NK-92 treated with Interleukin-12 subunit alpha and Interleukin-12 subunit beta, amount 100 ng/mL, for 24 hours (cell line): ENCODE measurements at regions not wholly inside any gene's neighbourhood (a gene's known extent, or its start where the extent isn't known, plus 50 kb on each side); places are given as distances from the start of the nearest gene placed in this dataset.
"Not testable (repeated sequence)": the region's sequence is repeated elsewhere in the genome, so short reads cannot be mapped to it uniquely, and the experiment has no call there.

Experiments used
- DNase-seq: peaks from one replicate; lab custom pipeline; 2025; lab: John Stamatoyannopoulos, UW

GRCh38 chr4:19154267-19154666, 1097.4 kb upstream of the SLIT2 start:
- DNase-seq: not testable (repeated sequence)

- DNase-seq: no peak
Observed at GRCh38 chr4:19152264-19152663, 1099.4 kb upstream of the SLIT2 start.

DNA sequence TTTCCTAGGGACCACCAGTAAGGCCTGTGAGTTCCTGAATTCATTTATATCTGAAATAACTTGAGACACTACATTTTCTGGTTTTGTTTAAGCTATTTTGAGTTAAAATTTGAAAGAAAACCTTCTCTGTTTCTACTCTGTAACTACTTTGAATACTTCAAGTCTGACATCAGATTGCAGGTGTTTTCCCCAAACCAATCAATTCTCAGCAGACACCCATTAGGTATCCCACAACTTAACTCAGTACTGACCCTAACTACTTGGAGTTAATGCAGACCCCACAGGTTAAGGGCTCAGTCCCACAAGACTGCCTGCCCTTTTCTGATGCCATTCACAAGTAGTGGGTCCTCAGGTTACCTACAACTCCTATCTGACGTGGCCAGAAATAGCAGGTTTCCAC, 1100.0 kb upstream of the SLIT2 start:
- DNase-seq: no peak

DNA sequence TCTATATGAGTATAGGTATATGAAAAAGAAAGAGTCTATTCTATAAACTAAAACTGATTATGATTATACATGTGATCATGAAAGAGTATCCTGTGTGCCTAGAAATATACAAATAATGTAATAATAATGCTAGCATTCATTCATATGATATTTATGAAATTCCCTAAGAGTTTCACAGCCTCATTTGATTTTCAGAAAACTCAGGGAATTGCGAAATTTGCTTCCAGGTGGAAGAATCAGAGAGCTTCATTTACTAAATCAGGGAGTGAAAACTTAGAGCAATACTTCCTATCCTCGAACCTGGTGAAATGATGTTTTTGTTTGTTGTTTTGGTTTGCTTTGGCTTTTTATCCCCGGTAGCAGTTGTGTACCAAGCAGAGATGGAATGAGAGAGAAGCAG, 1105.7 kb upstream of the SLIT2 start:
- DNase-seq: no peak

GRCh38 chr4:19135895-19136633, 1114.5 kb upstream of the LCORL start:
- no peak for DNase-seq

DNA sequence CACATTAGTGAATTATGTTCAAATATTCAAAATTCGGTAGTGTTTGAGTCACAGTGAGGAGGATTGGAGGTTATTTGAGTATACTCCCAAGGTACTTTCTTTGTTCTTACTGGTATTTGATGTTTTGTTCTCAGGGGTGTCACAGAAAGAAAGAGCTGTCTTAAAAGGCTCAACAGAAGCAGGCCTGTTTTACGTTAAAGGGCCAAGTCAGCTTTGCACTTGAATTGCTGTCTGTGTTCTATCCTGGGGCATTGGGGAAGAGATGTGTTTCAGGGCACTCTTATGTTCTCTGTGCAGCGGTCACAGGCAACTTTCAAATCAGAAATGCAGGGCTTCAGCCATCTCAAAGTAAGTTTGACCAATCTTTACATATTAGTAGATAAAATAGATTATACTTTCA, 1113.1 kb upstream of the LCORL start:
- DNase-seq: no peak

GRCh38 chr4:19133315-19133714, 1111.8 kb upstream of the LCORL start:
- DNase-seq: no peak

DNA sequence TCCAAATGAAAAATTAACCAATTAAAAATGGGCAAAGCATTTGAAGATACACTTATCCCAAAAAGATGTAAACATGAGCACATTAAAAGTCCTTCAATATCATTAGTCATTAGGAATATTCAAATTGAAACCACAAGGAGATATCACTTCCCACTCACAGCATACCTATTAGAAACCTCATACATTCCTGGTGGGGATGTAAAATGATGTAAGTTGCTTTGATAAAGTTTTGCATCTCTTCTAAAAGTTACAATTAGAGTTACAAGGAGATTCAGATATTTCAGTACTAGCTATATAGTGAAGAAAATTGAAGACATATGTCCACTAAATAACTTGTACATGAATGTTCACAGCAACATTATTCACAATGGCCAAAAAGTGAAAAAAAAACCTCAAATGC, 1109.3 kb upstream of the LCORL start:
- no peak for DNase-seq

DNA sequence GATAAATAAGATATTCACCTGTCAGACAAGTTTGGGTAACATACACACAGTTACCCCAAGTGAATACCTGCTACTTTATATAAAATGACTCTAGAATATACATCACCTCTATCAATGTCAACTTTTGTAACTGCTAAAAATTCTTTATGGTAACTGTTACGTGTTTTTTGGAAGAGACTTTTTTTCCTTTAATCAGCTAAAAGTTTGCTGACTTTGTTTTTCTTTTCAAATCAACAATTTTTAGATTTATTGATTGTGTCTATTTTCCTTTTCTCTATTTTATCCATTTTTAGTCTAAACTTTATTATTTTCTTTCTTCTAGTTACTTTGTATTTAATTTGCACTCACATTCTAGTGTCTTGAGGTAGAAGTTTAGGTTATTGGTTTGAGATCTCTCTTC, 1106.6 kb upstream of the LCORL start:
- no peak for DNase-seq

- no peak for DNase-seq
Observed at GRCh38 chr4:19126903-19127302, 1105.3 kb upstream of the LCORL start.

DNA sequence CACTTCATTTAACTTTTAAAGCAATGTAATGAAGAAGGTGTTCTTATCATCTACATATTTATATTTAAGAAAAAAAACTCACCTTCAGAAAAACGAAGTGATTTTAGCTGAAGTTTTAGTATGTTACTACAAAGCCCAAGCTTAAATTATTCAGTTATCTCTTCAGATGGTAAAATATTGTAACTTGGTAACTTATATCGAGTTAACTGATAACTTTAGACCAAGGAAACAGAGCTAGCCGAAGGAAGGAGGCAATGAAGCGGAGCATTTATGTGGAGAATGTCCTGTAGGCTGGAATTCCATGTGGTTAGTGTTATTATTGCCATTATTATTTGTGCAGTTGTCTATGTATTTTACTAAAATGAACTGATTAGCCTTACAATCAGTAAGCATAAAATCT, 1102.1 kb upstream of the LCORL start:
- no peak for DNase-seq

- DNase-seq: no peak
Observed at GRCh38 chr4:19119904-19120560, 1098.5 kb upstream of the LCORL start.

DNA sequence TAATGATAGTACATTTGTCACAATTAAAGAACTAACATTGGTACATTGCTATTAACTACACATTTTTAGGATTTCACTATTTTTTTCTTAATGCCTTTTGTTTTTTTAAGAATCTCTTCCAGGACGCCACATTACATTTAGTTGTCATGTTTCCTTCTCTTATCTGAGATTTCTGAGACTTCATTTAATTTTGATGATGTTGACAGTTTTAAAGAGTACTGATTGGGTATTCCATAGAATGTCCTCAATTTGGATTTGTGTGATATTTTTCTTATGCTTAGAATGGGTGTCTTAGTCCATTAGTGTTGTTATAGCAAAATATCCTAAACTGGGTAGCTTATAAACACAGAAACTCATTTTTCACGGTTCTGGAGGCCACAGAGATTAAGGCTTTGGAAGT, 1095.5 kb upstream of the LCORL start:
- DNase-seq: no peak

DNA sequence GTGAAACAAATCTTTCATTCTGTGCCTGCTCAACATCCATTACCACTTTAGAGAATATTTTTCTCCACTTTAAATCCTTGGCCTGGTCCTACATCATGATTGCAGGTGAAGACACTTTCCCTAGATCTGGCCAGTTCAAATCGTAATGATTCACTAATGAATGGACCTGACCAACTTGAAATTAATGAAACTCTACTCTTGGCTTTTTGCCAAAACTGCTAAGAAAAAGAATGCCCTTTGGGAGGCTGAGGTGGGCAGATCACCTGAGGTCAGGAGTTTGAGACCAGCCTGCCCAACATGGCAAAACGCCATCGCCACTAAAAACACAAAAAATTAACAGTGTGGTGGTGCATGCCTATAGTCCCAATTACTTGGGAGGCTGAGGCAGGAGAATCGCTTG, 1082.6 kb upstream of the LCORL start:
- DNase-seq: no peak

DNA sequence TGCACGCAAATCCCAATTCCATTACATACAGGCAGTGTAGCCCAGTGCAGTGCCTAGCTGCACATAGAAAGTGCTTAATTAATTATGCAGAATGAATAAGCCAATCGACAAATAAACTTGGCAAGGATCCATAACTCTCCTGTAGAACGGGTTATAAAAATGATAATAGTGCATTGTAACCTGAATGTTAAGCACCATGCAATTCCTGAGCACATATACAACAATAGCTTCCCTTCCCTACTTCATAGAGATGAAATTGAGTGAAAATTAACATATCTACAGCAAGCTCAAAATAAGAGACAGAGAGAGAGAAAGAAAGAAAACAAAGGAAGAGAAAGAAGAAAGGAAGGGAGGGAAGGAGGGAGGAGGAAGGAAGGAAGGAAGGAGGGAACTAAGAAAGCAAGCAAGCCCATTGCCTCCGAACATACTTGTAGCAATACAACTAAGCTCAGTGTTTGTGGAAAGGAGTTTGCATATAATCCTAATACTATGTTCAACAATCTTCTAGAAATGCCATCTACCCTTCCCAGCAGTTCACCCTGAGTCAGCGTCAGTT, 1074.0 kb upstream of the LCORL start:
- DNase-seq: no peak

GRCh38 chr4:19093951-19094350, 1072.4 kb upstream of the LCORL start:
- no peak for DNase-seq

DNA sequence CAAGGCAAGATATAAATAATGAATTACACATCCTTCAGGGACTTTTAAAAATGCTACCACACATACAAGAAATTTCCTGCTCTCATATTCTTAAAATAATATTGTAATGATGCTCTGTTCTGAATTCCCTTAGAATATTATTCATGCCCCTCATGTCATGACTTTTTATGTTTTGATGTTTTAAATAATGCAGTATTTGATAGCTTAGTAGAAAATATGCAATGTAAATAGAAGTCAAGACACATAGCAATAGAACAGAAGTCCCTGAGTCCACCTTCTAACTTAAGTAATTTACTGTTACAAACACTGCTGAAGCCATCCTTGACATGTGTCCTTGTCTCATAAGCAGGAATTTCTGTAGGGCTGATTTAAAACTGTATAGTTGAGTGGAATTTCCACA, 1071.2 kb upstream of the LCORL start:
- no peak for DNase-seq

- DNase-seq: no peak
Observed at GRCh38 chr4:19074036-19074435, 1052.5 kb upstream of the LCORL start.

GRCh38 chr4:19063662-19064061, 1042.1 kb upstream of the LCORL start:
- no peak for DNase-seq

- no peak for DNase-seq
Observed at GRCh38 chr4:19054916-19055315, 1033.4 kb upstream of the LCORL start.

GRCh38 chr4:19051831-19052230, 1030.3 kb upstream of the LCORL start:
- no peak for DNase-seq

GRCh38 chr4:19047279-19047880, 1025.8 kb upstream of the LCORL start:
- DNase-seq: no peak

DNA sequence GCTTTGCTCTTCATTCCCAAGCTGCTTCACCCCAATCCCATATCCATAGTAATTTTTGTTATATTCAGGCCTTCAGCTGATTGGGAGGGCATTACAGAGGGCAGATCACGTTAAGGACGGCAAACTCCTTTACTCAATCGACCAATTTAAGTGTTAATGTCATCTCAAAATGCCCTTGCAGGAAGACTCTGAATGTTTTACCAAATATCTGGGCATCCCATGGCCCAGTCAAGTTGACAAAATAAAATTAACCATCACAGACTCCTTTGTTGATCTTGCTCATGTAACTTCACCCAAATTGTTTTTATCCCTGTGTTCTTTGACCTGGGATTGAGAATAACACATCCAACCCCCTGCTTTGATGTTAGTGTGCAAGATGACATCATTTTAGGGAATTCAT, 1018.3 kb upstream of the LCORL start:
- no peak for DNase-seq
